A549 (cell line): ENCODE measurements at regions not wholly inside any gene's neighbourhood (a gene's known extent, or its start where the extent isn't known, plus 50 kb on each side); places are given as distances from the start of the nearest gene placed in this dataset.

ENCODE experiments used
- CHD2 ChIP-seq: fragments of 150-350 bp; IDR thresholded peaks from 2 replicates; pipeline ENCODE4 v1.6.1; 2014; ENCODE audit warnings: low read length; ENCODE audit not compliant: partially characterized antibody
- CTCF ChIP-seq: fragments of >200 bp; sonication (Bioruptor Twin); formaldehyde crosslinking; IDR thresholded peaks from 3 replicates; pipeline ENCODE4 v1.5.1; 2016
- POLR2A ChIP-seq: IDR thresholded peaks from 2 replicates; pipeline ENCODE4 v1.6.1; 2012; ENCODE audit warnings: mild to moderate bottlenecking, low read length
- RAD21 ChIP-seq, 2 experiments: fragments of >200 bp in 1 of 2; sonication (Bioruptor Twin) in 1 of 2; formaldehyde crosslinking in 1 of 2; IDR thresholded peaks in 1 of 2; conservative IDR thresholded peaks in 1 of 2; 2 replicates in 1 of 2; 3 replicates in 1 of 2; pipeline ENCODE4 v1.6.1; 2012 to 2018; ENCODE audit warnings: inconsistent platforms in 1 of 2
- REST ChIP-seq: fragments of 200-600 bp; sonication (generic); IDR thresholded peaks from 2 replicates; pipeline ENCODE4 v1.6.1; 2016; ENCODE audit warnings: antibody characterized with exemption, mild to moderate bottlenecking, moderate library complexity
- USF2 ChIP-seq: fragments of 450-650 bp; IDR thresholded peaks from 2 replicates; pipeline ENCODE4 v1.6.1; 2014; ENCODE audit warnings: antibody characterized with exemption

- TF ChIP-seq CTCF = no peak
- no peak for TF ChIP-seq POLR2A
- TF ChIP-seq RAD21 (conservative IDR thresholded peaks at IDR 0.05 in 1 of 2, IDR thresholded peaks at IDR 0.05 in 1 of 2) = no peak
- TF ChIP-seq USF2 = no peak
- no peak for TF ChIP-seq CHD2
- no peak for TF ChIP-seq REST
Observed at GRCh38 chr17:33469421-33469820, 176.3 kb upstream of the ASIC2 start.
